Stomach (tissue), 8 donors: ENCODE measurements at regions not wholly inside any gene's neighbourhood (a gene's known extent, or its start where the extent isn't known, plus 50 kb on each side); places are given as distances from the start of the nearest gene placed in this dataset.

Experiments
- DNase-seq, 2 donors: peaks; one replicate each; pipeline versions ENCODE4 v3.0.0 to v3.0.0-alpha.2; 2013 to 2019
- H3K27ac ChIP-seq, 5 donors: fragments of 200-600 bp in 4 of 5; sonication (generic) in 4 of 5; one replicate each; pipeline ENCODE4 v1.5.1; 2013 to 2019; ENCODE audit warnings: mild to moderate bottlenecking in 1 of 5, moderate library complexity in 1 of 5
- H3K27me3 ChIP-seq, 3 donors: fragments of 200-600 bp; sonication (generic); one replicate each; pipeline ENCODE4 v1.5.1; 2017 to 2019; ENCODE audit warnings: mixed run types in 1 of 3
- H3K36me3 ChIP-seq, 4 donors: fragments of 200-600 bp; sonication (generic); 1 replicate in 3 of 4; 2 replicates in 1 of 4; pipeline ENCODE4 v1.5.1; 2016 to 2019
- H3K4me1 ChIP-seq, 4 donors: fragments of 200-600 bp; sonication (generic); one replicate each; pipeline ENCODE4 v1.5.1; 2016 to 2019
- H3K4me3 ChIP-seq, 4 donors: fragments of 200-600 bp; sonication (generic) in 3 of 4; one replicate each; pipeline ENCODE4 v1.5.1; 2016 to 2019; ENCODE audit warnings: mild to moderate bottlenecking in 1 of 4
- H3K9me3 ChIP-seq, 4 donors: fragments of 200-600 bp; sonication (generic); one replicate each; pipeline ENCODE4 v1.5.1; 2016 to 2019
- CTCF ChIP-seq, 7 experiments: fragments of 450-650 bp in 4 of 7; fragments of 200-600 bp in 3 of 7; sonication (generic) in 3 of 7; IDR thresholded peaks; one replicate each; pipeline ENCODE4 v1.5.1; 2016 to 2019; ENCODE audit warnings: antibody characterized with exemption in 7 of 7, control low read depth in 2 of 7, mild to moderate bottlenecking in 1 of 7
- EP300 ChIP-seq: sonication (generic); formaldehyde crosslinking; IDR thresholded peaks from one replicate; pipeline ENCODE4 v1.6.1; 2017; ENCODE audit warnings: antibody characterized with exemption
- POLR2A ChIP-seq, 4 donors: fragments of 450-650 bp; IDR thresholded peaks; one replicate each; pipeline ENCODE4 v1.6.1; 2016; ENCODE audit warnings: antibody characterized with exemption in 4 of 4, control low read depth in 2 of 4, mild to moderate bottlenecking in 1 of 4, moderate library complexity in 1 of 4
- POLR2AphosphoS5 ChIP-seq, 3 donors: sonication (generic); formaldehyde crosslinking; IDR thresholded peaks; one replicate each; pipeline ENCODE4 v1.6.1; 2016; ENCODE audit warnings: antibody characterized with exemption in 3 of 3
- WGBS, 5 donors: extraction: QIAGEN DNeasy Blood & Tissue Kit in 3 of 5; methylation state at CpG; one replicate each; pipeline versions ENCODE4 v1.1.5 to v1.1.7; 2013 to 2018; 5-methylcytosine and 5-hydroxymethylcytosine counted together
- intact Hi-C: fragments of 100-400 bp; cut with DNase I; formaldehyde crosslinking; loops from one replicate; pipeline ENCODE4 v1.15.1; 2023; ENCODE audit warnings: low total_unique reads
- donor health status: healthy with polysubstance abuse.
- donor health status: Bipolar disorder and iron deficiency.
- donor health status: healthy.

- intact Hi-C loops = no loop called here
- no peak overlapping the region for H3K4me3 ChIP-seq
- no peaks in the 10 kb centered on the region for H3K4me1 ChIP-seq
- H3K27ac ChIP-seq = no peak overlapping the region
- H3K9me3 ChIP-seq = no peaks in the 10 kb centered on the region
- no peaks in the 10 kb centered on the region for H3K27me3 ChIP-seq
- TF ChIP-seq POLR2A (IDR thresholded peaks at IDR 0.05) (no peak), CTCF (IDR thresholded peaks at IDR 0.05) (no peak), POLR2AphosphoS5 (IDR thresholded peaks at IDR 0.05) (no peak), EP300 (no peak)
- 70 to 79% (median 78%) methylated on average over 11 of the region's 11 CpGs for WGBS, 5 donors
- DNase-seq = no peak
- H3K36me3 ChIP-seq = no peaks in the 10 kb centered on the region
Observed at GRCh38 chr13:109361562-109362289, 424.7 kb downstream of the IRS2 start.

GRCh38 chr13:109357751-109358471 is 428.5 kb downstream of the IRS2 start:
- intact Hi-C loops = no loop called here
- Histone ChIP-seq H3K27ac (no peak overlapping the region), H3K4me1 (no peaks in the 10 kb centered on the region), H3K27me3 (no peaks in the 10 kb centered on the region), H3K4me3 (no peak overlapping the region), H3K9me3 (no peaks in the 10 kb centered on the region), H3K36me3 (no peaks in the 10 kb centered on the region)
- TF ChIP-seq EP300 (no peak), CTCF (IDR thresholded peaks at IDR 0.05) (no peak), POLR2AphosphoS5 (IDR thresholded peaks at IDR 0.05) (no peak), POLR2A (IDR thresholded peaks at IDR 0.05) (no peak)
- no peak for DNase-seq
- 86 to 92% (median 91%) methylated on average over 16 of the region's 16 CpGs for WGBS, 5 donors

- Histone ChIP-seq H3K27ac (no peak overlapping the region), H3K4me1 (no peaks in the 10 kb centered on the region), H3K4me3 (no peak overlapping the region), H3K9me3 (no peaks in the 10 kb centered on the region), H3K27me3 (no peaks in the 10 kb centered on the region), H3K36me3 (no peaks in the 10 kb centered on the region)
- no peak for TF ChIP-seq POLR2AphosphoS5 (IDR thresholded peaks at IDR 0.05)
- TF ChIP-seq POLR2A (IDR thresholded peaks at IDR 0.05) = no peak
- no peak for TF ChIP-seq EP300
- no peak for TF ChIP-seq CTCF (IDR thresholded peaks at IDR 0.05)
- WGBS, 5 donors = 89 to 93% (median 91%) methylated on average over 21 of the region's 21 CpGs
- intact Hi-C loops = no loop called here
- DNase-seq = no peak
Observed at GRCh38 chr13:109355875-109356434, 430.4 kb downstream of the IRS2 start.

GRCh38 chr13:109355166-109355565 is 431.2 kb downstream of the IRS2 start:
- 59 to 89% (median 81%) methylated on average over 4 of the region's 4 CpGs for WGBS, 5 donors
- no peak for DNase-seq
- no peak overlapping the region for H3K27ac ChIP-seq
- TF ChIP-seq POLR2A (IDR thresholded peaks at IDR 0.05) (no peak), CTCF (IDR thresholded peaks at IDR 0.05) (no peak)
- no peaks in the 10 kb centered on the region for H3K9me3 ChIP-seq
- no peak overlapping the region for H3K4me3 ChIP-seq
- no peaks in the 10 kb centered on the region for H3K36me3 ChIP-seq
- no peaks in the 10 kb centered on the region for H3K4me1 ChIP-seq
- intact Hi-C loops = no loop called here
- H3K27me3 ChIP-seq = no peaks in the 10 kb centered on the region
